HG03135 (cell line): ENCODE measurements at regions not wholly inside any gene's neighbourhood (a gene's known extent, or its start where the extent isn't known, plus 50 kb on each side); places are given as distances from the start of the nearest gene placed in this dataset.

Source experiments
- ATAC-seq: cut with Tn5 transposase; IDR thresholded peaks from one replicate; pipeline ENCODE4 v1.9.1; 2021; ENCODE audit warnings: mild to moderate bottlenecking, moderate library complexity; ENCODE audit not compliant: unreplicated experiment

DNA sequence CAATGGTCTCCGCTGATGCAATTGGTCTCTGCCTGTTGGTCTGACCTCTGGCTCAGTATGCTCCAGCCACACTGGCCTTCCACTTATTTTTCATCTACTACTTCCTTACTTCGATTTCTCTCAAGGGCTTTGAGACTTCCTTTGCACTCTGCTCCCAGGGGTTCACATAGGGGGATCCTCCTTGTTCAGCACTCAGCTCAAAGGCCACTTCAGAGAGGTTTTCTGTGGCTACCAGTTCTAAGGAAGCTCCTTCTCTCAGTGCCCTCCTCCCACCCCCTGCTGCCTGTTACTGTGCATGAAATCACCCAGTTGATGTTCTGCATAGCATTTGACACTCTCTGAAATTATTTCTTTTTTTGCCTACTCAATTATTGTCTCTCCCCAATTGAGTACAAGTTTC is 476.4 kb downstream of the HS3ST3B1 start:
- ATAC-seq: no peak

- ATAC-seq: no peak
Measured at GRCh38 chr17:14776791-14777190, 475.9 kb downstream of the HS3ST3B1 start.

- no peak for ATAC-seq
Measured at GRCh38 chr17:14775731-14776492, 475.0 kb downstream of the HS3ST3B1 start.

DNA sequence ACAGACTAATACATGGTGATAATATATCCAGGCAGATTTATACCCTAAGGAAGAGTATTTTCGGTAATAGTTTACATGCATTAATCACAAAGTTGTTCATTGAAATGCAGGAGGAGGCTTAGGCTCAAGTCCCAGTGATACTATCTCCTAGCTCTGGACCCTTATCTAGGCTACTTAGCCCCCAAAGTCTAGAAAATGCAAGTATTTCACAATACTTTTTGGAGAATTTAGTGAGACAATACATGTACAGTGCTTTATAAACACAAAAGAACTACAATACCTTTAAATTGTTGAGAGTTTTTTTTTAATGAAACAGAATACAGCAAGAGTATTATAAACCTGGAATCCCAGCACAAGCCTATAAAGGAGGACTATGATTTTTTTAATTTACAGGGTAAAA is 473.9 kb downstream of the HS3ST3B1 start:
- ATAC-seq: no peak

DNA sequence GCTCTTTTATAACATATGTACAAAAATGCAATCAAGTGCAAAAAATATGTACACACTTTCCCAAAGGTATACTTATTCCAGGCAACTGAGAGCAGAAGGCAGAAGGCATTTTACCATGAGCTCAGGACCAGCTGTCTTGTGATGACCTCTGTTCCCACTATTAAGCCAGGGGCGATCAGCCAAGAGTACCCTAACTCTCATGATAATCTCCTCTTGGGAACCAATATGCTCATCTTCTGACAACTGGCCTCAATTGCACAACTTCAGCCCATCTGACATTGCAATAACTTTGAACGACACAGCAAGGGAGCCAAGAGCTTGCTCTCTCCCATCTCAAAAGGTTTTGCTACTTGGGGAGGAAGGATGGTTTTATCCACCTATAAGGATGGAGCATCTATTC is 471.9 kb downstream of the HS3ST3B1 start:
- ATAC-seq: no peak

GRCh38 chr17:14771543-14771942 is 470.7 kb downstream of the HS3ST3B1 start:
- ATAC-seq: no peak

GRCh38 chr17:14768923-14769322 is 468.0 kb downstream of the HS3ST3B1 start:
- ATAC-seq: no peak

- ATAC-seq: no peak
Measured at GRCh38 chr17:14762736-14763479, 462.0 kb downstream of the HS3ST3B1 start.

GRCh38 chr17:14760719-14761411 is 460.0 kb downstream of the HS3ST3B1 start:
- ATAC-seq: peak; percentile 45

GRCh38 chr17:14760212-14760611 is 459.3 kb downstream of the HS3ST3B1 start:
- no peak for ATAC-seq

DNA sequence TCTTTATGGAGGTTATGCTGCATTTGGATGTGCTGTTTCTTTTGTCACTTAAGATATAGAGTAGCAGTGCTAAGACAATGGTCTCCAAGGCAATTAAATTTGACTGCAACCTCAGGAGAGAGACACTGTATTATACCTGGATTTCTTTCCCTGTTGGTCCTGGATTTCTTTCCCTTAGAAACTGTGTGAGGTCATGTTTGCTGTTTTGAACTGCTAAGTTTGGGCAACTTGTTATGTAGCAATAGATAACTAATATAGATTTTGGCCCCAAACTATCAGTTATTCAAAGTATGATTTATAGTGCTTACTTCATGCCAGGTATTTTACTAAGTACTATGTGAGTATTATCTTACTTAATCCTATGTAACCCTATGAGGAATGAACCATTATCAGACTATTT is 458.4 kb downstream of the HS3ST3B1 start:
- no peak for ATAC-seq

GRCh38 chr17:14756479-14756878 is 455.6 kb downstream of the HS3ST3B1 start:
- no peak for ATAC-seq

DNA sequence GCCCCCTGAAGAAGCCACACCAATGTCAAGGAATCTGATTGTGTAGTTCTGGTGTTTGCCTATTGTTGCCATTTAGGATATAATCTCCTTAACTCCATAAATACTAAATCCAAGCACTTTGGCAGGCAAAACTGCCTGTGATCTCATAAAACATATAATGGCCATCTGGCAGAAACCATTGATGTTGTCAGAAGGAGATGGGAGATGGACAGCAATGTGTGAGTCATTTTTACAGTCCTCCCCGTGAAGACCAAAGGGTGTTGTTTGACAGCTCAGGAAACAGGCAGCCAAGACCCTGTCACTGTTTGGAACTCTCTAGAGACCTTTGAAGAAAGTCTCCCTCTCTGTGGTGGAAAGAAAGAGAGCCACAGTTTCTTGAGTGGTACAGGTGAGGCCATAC is 454.1 kb downstream of the HS3ST3B1 start:
- no peak for ATAC-seq

DNA sequence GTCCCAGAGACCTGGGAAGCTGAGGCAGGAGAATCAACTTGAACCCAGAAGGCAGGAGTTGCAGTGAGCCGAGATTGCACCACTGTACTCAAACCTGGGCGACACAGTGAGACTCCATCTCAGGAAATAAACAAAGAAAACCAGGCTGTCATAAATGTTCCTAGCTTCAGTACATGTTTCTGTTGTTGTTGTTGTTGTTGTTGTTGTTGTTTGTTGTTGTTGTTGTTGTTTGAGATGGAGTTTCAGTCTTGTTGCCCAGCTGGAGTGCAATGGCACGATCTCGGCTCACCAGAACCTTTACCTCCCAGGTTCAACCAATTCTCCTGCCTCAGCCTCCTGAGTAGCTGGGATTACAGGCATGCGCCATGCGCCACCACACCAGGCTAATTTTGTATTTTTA is 452.5 kb downstream of the HS3ST3B1 start:
- no peak for ATAC-seq

DNA sequence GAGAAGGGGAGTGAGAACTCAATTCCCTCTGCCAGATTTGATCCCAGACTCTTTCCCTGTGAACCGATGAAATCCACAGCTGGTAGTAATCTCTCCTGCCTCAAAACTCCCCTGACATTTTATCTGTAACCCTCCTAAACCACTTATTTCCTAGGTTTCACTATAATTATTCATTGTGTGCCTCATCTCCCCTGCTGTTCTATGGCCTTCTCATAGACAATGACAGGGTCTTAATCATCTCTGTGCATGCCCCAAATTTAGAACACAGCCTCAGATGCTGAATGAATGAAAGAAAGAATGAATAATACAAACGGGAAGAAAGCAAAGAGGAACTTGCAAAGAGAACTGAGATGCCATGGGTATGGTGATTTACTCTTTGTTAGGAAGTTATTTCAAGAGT is 451.1 kb downstream of the HS3ST3B1 start:
- no peak for ATAC-seq

DNA sequence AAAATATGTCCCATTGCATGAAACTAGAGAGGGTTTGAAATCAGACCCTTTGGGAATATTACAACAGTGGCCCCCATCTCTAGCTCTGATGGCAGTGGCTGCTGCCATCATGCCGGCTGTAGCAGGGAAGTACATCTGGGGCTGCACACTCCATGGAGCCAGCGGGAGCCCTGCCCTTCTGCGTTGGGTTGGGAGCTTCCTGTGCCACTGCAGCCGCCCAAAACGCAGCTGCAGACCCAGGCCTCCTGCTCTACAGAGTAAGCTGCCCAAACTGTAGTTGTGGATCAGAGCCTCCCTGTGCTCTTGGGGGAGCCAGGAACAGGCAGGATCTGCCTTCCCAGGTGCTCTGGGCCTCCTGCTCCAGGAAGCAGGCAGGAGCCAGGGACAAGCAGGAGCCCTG is 450.0 kb downstream of the HS3ST3B1 start:
- ATAC-seq: no peak

- ATAC-seq: no peak
Measured at GRCh38 chr17:14749269-14749668, 448.4 kb downstream of the HS3ST3B1 start.

DNA sequence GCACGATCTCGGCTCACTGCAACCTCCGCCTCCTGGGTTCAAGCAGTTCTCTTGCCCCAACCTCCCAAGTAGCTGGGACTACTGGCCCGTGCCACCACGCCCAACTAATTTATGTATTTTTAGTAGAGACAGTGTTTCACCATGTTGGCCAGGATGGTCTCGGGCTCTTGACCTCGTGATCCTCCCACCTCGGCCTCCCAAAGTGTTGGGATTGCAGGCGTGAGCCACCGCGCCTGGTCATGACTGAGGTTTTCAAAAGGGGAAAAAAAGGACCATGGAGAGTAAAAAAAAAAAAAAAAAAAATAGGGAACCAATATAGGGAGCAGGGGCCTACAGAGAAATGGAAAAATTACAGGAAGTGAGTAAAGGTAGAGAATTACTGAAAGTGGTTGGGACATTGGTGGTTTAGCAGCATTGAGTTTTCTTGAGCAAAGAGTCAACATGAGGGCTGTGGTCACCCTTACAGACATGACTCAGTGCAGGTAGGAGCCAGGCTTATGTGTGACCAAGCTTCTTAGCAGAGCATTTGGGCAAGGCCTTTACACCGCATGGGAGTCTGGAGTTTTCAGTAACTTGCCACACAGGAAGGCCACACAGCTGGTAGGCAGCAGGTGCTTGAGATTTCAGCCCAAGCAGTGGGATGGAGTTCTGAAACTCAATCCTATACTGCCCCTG is 447.3 kb downstream of the HS3ST3B1 start:
- ATAC-seq: peak; percentile 56

DNA sequence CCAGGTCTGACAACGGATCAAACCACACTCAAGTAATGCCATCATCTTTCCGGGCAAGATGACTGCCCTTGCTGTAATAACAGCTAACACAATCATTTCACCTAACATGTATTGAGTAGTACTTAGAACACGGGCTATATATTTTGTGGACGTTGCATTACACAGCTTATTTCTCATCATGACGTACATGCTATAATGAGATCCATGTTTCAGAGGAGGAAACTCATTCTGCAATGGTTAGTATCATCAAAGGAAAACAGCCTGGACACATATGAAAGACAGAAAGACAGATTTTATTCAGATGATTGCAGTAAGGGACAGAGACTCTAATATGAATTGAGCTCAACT is 446.7 kb downstream of the HS3ST3B1 start:
- ATAC-seq: no peak

GRCh38 chr17:14746822-14747602 is 446.1 kb downstream of the HS3ST3B1 start:
- ATAC-seq: no peak

DNA sequence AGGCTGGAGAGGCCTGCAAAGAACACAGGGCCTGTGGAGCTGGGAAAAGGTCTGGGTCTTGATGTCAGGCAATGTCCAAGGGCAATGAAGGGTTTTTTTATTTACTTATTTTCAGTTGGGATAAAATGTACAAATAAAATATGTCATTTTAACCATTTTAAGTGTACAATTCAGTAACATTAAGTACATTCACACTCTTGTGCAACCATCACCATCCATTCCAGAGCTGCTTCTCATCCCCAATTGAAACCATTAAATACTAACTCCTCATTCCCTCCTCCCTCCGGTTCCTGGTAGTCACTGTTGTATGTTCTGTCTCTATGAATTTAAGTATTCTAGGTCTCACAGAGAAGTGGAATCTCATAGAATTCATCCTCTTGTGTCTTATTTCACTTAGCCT is 444.7 kb downstream of the HS3ST3B1 start:
- ATAC-seq: no peak
